Activated CD4-positive, CD25-positive, alpha-beta regulatory T cell treated with anti-CD3 and anti-CD28 coated beads, Interleukin-2, amount 50 U/mL, for 24 hours (primary cell): ENCODE measurements at regions not wholly inside any gene's neighbourhood (a gene's known extent, or its start where the extent isn't known, plus 50 kb on each side); places are given as distances from the start of the nearest gene placed in this dataset.

ENCODE experiments used
- ATAC-seq, 2 donors: fragments of 150-1000 bp; cut with Tn5 transposase; one replicate each; pipeline ENCODE4 v1.10.0; 2021; ENCODE audit warnings: mild to moderate bottlenecking in 1 of 2, moderate library complexity in 1 of 2

GRCh38 chr4:175871774-175872405, 59.8 kb upstream of the GPM6A start:
- ATAC-seq = no peak

GRCh38 chr4:175873707-175874106, 61.6 kb upstream of the GPM6A start:
- no peak for ATAC-seq

GRCh38 chr4:175874306-175874705, 62.2 kb upstream of the GPM6A start:
- ATAC-seq = no peak

GRCh38 chr4:175875993-175876771, 64.1 kb upstream of the GPM6A start:
- no peak for ATAC-seq

- no peak for ATAC-seq
These were observed 70.8 kb upstream of the GPM6A start for GRCh38 chr4:175882891-175883290.

GRCh38 chr4:175884048-175884447, 72.0 kb upstream of the GPM6A start:
- no peak for ATAC-seq

GRCh38 chr4:175891231-175891630, 79.2 kb upstream of the GPM6A start:
- ATAC-seq = no peak

- no peak for ATAC-seq
These were observed 79.8 kb upstream of the GPM6A start for GRCh38 chr4:175891851-175892250.

GRCh38 chr4:175905925-175906324, 93.9 kb upstream of the GPM6A start:
- no peak for ATAC-seq

- no peak for ATAC-seq
These were observed 94.3 kb upstream of the GPM6A start for GRCh38 chr4:175906384-175906783.

- ATAC-seq = no peak
These were observed 98.6 kb upstream of the GPM6A start for GRCh38 chr4:175910700-175911099.

GRCh38 chr4:175916626-175917351, 104.7 kb upstream of the GPM6A start:
- no peak for ATAC-seq

- no peak for ATAC-seq
These were observed 115.1 kb upstream of the GPM6A start for GRCh38 chr4:175927121-175927520.

- no peak for ATAC-seq
These were observed 117.4 kb upstream of the GPM6A start for GRCh38 chr4:175929441-175929840.

GRCh38 chr4:175929932-175930331, 117.9 kb upstream of the GPM6A start:
- no peak for ATAC-seq

- no peak for ATAC-seq
These were observed 118.4 kb upstream of the GPM6A start for GRCh38 chr4:175930471-175930870.

GRCh38 chr4:175932116-175932515, 120.1 kb upstream of the GPM6A start:
- ATAC-seq = no peak

- ATAC-seq = no peak
These were observed 122.4 kb upstream of the GPM6A start for GRCh38 chr4:175934506-175934905.

- ATAC-seq = no peak
These were observed 123.1 kb upstream of the GPM6A start for GRCh38 chr4:175935016-175935661.

- ATAC-seq = no peak
These were observed 121.3 kb upstream of the WDR17 start for GRCh38 chr4:175944126-175944910.

- ATAC-seq = no peak
These were observed 119.0 kb upstream of the WDR17 start for GRCh38 chr4:175946472-175947116.
